ENCODE measurements at regions not wholly inside any gene's neighbourhood (a gene's known extent, or its start where the extent isn't known, plus 50 kb on each side); places are given as distances from the start of the nearest gene placed in this dataset.

- no peak for DNase-seq
These were observed 181.7 kb upstream of the KIF2A start for GRCh38 chr5:62124266-62124665.

- no peak for DNase-seq
These were observed 179.9 kb upstream of the KIF2A start for GRCh38 chr5:62126090-62126489.

GRCh38 chr5:62127098-62127736 is 178.8 kb upstream of the KIF2A start:
- no peak for DNase-seq

- no peak for DNase-seq
These were observed 175.9 kb upstream of the KIF2A start for GRCh38 chr5:62130107-62130506.

GRCh38 chr5:62132276-62132675 is 173.7 kb upstream of the KIF2A start:
- DNase-seq = peak; percentile 12

- DNase-seq = no peak
These were observed 172.6 kb upstream of the KIF2A start for GRCh38 chr5:62133426-62133825.

- peak; percentile 31 for DNase-seq
These were observed 171.2 kb upstream of the KIF2A start for GRCh38 chr5:62134811-62135210.

GRCh38 chr5:62137628-62138027 is 168.4 kb upstream of the KIF2A start:
- no peak for DNase-seq

GRCh38 chr5:62138607-62139006 is 167.4 kb upstream of the KIF2A start:
- DNase-seq = no peak

GRCh38 chr5:62139741-62140140 is 166.3 kb upstream of the KIF2A start:
- DNase-seq = no peak

GRCh38 chr5:62142351-62142750 is 163.7 kb upstream of the KIF2A start:
- DNase-seq = no peak

GRCh38 chr5:62143268-62144229 is 162.5 kb upstream of the KIF2A start:
- DNase-seq = peak; percentile 48

- peak; percentile 18 for DNase-seq
These were observed 161.5 kb upstream of the KIF2A start for GRCh38 chr5:62144401-62145022.

- no peak for DNase-seq
These were observed 156.1 kb upstream of the KIF2A start for GRCh38 chr5:62149879-62150278.

- no peak for DNase-seq
These were observed 153.5 kb upstream of the KIF2A start for GRCh38 chr5:62152394-62153087.

- DNase-seq = no peak
These were observed 151.2 kb upstream of the KIF2A start for GRCh38 chr5:62154758-62155157.

GRCh38 chr5:62155988-62156387 is 150.0 kb upstream of the KIF2A start:
- no peak for DNase-seq

- DNase-seq = no peak
These were observed 138.4 kb upstream of the KIF2A start for GRCh38 chr5:62167561-62168057.

- no peak for DNase-seq
These were observed 137.3 kb upstream of the KIF2A start for GRCh38 chr5:62168506-62169281.

GRCh38 chr5:62178258-62178657 is 127.7 kb upstream of the KIF2A start:
- DNase-seq = no peak

- no peak for DNase-seq
These were observed 123.2 kb upstream of the KIF2A start for GRCh38 chr5:62182802-62183201.

- no peak for DNase-seq
These were observed 122.3 kb upstream of the KIF2A start for GRCh38 chr5:62183727-62184126.
